Left kidney (tissue), 1 donor: ENCODE measurements at regions not wholly inside any gene's neighbourhood (a gene's known extent, or its start where the extent isn't known, plus 50 kb on each side); places are given as distances from the start of the nearest gene placed in this dataset.
"Not testable (repeated sequence)": the region's sequence is repeated elsewhere in the genome, so short reads cannot be mapped to it uniquely, and the experiment has no call there.

Experiments used
- DNase-seq: peaks from one replicate; pipeline ENCODE4 v3.0.0-alpha.2; 2013

GRCh38 chr9:31135567-31135966, 1248.9 kb upstream of the ACO1 start:
- no peak for DNase-seq

- DNase-seq, result no peak
These were observed 1247.9 kb upstream of the ACO1 start for GRCh38 chr9:31136524-31136923.

- DNase-seq, result no peak
These were observed 1247.0 kb upstream of the ACO1 start for GRCh38 chr9:31137176-31138160.

- peak; percentile 6 for DNase-seq
These were observed 1244.1 kb upstream of the ACO1 start for GRCh38 chr9:31140316-31140715.

GRCh38 chr9:31142456-31142855, 1242.0 kb upstream of the ACO1 start:
- DNase-seq, result no peak

- no peak for DNase-seq
These were observed 1239.8 kb upstream of the ACO1 start for GRCh38 chr9:31144614-31145013.

GRCh38 chr9:31146485-31147166, 1237.8 kb upstream of the ACO1 start:
- no peak for DNase-seq

- no peak for DNase-seq
These were observed 1231.1 kb upstream of the ACO1 start for GRCh38 chr9:31153250-31153840.

GRCh38 chr9:31166516-31166915, 1217.9 kb upstream of the ACO1 start:
- no peak for DNase-seq

GRCh38 chr9:31168161-31168560, 1216.3 kb upstream of the ACO1 start:
- DNase-seq, result no peak

GRCh38 chr9:31174681-31175080, 1209.8 kb upstream of the ACO1 start:
- DNase-seq, result no peak

GRCh38 chr9:31183866-31184265, 1200.6 kb upstream of the ACO1 start:
- DNase-seq, result no peak

- no peak for DNase-seq
These were observed 1198.6 kb upstream of the ACO1 start for GRCh38 chr9:31185831-31186230.

- no peak for DNase-seq
These were observed 1195.9 kb upstream of the ACO1 start for GRCh38 chr9:31188496-31188895.

GRCh38 chr9:31210978-31211570, 1173.4 kb upstream of the ACO1 start:
- DNase-seq, result no peak

GRCh38 chr9:31229976-31230375, 1154.5 kb upstream of the ACO1 start:
- DNase-seq, result not testable (repeated sequence)

- DNase-seq, result no peak
These were observed 1152.0 kb upstream of the ACO1 start for GRCh38 chr9:31232485-31232884.

- DNase-seq, result no peak
These were observed 1148.1 kb upstream of the ACO1 start for GRCh38 chr9:31236344-31236743.

GRCh38 chr9:31243386-31243785, 1141.1 kb upstream of the ACO1 start:
- no peak for DNase-seq

GRCh38 chr9:31248156-31248555, 1136.3 kb upstream of the ACO1 start:
- DNase-seq, result no peak

GRCh38 chr9:31251386-31251785, 1133.1 kb upstream of the ACO1 start:
- no peak for DNase-seq
